K562 (cell line): ENCODE measurements at regions not wholly inside any gene's neighbourhood (a gene's known extent, or its start where the extent isn't known, plus 50 kb on each side); places are given as distances from the start of the nearest gene placed in this dataset.

Experiments
- ATAC-seq: fragments of 200-7000 bp; cut with Tn5 transposase; 3 replicates; pipeline ENCODE4 v1.9.1; 2020; ENCODE audit warnings: moderate library complexity
- BruUV-seq: library from RNA; stranded (reverse); fragments of 400-500 nt; replicated peaks from 2 replicates; lab custom pipeline; 2021; lab: Mats Ljungman, UMichigan
- CTCF ChIA-PET: fragments of 300-600 bp; formaldehyde crosslinking; extraction: SDS; loops from one replicate; lab custom pipeline; 2021; ENCODE audit warnings: low intra/inter-chr PET ratio; lab: Yijun Ruan, JAX
- POLR2A ChIA-PET: fragments of 300-600, 350-650 bp; sonication (Branson Sonifier 250); formaldehyde crosslinking; extraction: SDS; loops from one replicate; lab custom pipeline; 2021; ENCODE audit warnings: antibody characterized with exemption, inconsistent platforms; lab: Yijun Ruan, JAX
- DNase-seq, 4 experiments: peaks; one replicate each; pipeline versions ENCODE4 v3.0.0 to v3.0.0-alpha.2; 2011 to 2018; ENCODE audit warnings: low spot score in 3 of 4, mixed read lengths in 3 of 4; ENCODE audit errors: extremely low read depth in 1 of 4
- FAIRE-seq: peaks from 2 replicates; lab custom pipeline; 2011; peaks lifted over from hg19 to GRCh38; lab: Jason Lieb, UNC
- H2AFZ ChIP-seq: 2 replicates; pipeline ENCODE4 v1.6.0; 2011; ENCODE audit warnings: low read depth, low read length, control low read depth, inconsistent platforms
- H3K27ac ChIP-seq: fragments of 200-600 bp; 3 replicates; pipeline ENCODE4 v1.8.0; 2011; ENCODE audit warnings: low read depth, mild to moderate bottlenecking, control low read depth, inconsistent platforms, low read length, moderate library complexity, mixed read lengths; ENCODE audit errors: extremely low read depth
- H3K27me3 ChIP-seq, 2 experiments: fragments of 300-600 bp in 1 of 2; 2 replicates in 1 of 2; 3 replicates in 1 of 2; pipeline versions ENCODE4 v1.6.0 to v1.8.0; 2011; ENCODE audit warnings: inconsistent platforms in 2 of 2, low read length in 2 of 2, mild to moderate bottlenecking in 1 of 2, mixed read lengths in 1 of 2, moderate library complexity in 1 of 2; ENCODE audit not compliant: control insufficient read depth in 2 of 2, insufficient read depth in 2 of 2
- H3K36me3 ChIP-seq: fragments of 300-600 bp; 3 replicates; pipeline ENCODE4 v1.8.0; 2011; ENCODE audit warnings: mild to moderate bottlenecking, low read length, inconsistent platforms; ENCODE audit not compliant: control insufficient read depth, insufficient read depth
- H3K4me1 ChIP-seq, 2 experiments: fragments of 200-600 bp in 1 of 2; replicated peaks in 1 of 2; 2 replicates in 1 of 2; 3 replicates in 1 of 2; pipeline versions ENCODE4 v1.5.1 to v1.8.0; 2011; ENCODE audit warnings: inconsistent platforms in 2 of 2, low read length in 2 of 2, mild to moderate bottlenecking in 1 of 2, mixed read lengths in 1 of 2, moderate library complexity in 1 of 2; ENCODE audit not compliant: control insufficient read depth in 2 of 2, insufficient read depth in 2 of 2
- H3K4me2 ChIP-seq: 2 replicates; pipeline ENCODE4 v1.6.1; 2011; ENCODE audit warnings: low read length, control low read depth, inconsistent platforms, mixed read lengths; ENCODE audit not compliant: insufficient read depth
- H3K4me3 ChIP-seq: fragments of 200-600 bp; sonication (generic), shearing (Covaris generic); 2 replicates; pipeline ENCODE4 v1.5.1; 2016; ENCODE audit warnings: control low read depth, inconsistent platforms
- H3K79me2 ChIP-seq: fragments of 200-600 bp; 3 replicates; pipeline ENCODE4 v1.8.0; 2011; ENCODE audit warnings: low read length, inconsistent platforms; ENCODE audit not compliant: control insufficient read depth, insufficient read depth
- H3K9ac ChIP-seq, 2 experiments: 2 replicates each; pipeline versions ENCODE4 v1.6.0 to v1.6.1; 2011; ENCODE audit warnings: low read depth in 2 of 2, low read length in 2 of 2, control low read depth in 1 of 2, inconsistent platforms in 1 of 2, mild to moderate bottlenecking in 1 of 2, mixed read lengths in 1 of 2; ENCODE audit not compliant: insufficient read depth in 1 of 2
- H3K9me1 ChIP-seq: one replicate; pipeline ENCODE4 v1.6.0; 2011; ENCODE audit warnings: inconsistent platforms, mild to moderate bottlenecking, low read length, moderate library complexity; ENCODE audit not compliant: control insufficient read depth, insufficient read depth
- H3K9me3 ChIP-seq: replicated peaks from 2 replicates; pipeline ENCODE4 v1.5.1; 2011; ENCODE audit warnings: low read depth, low read length, inconsistent platforms; ENCODE audit not compliant: control insufficient read depth, insufficient read depth
- H4K20me1 ChIP-seq: replicated peaks from 2 replicates; pipeline ENCODE4 v1.6.1; 2011; ENCODE audit warnings: low read length, inconsistent platforms, mixed read lengths; ENCODE audit not compliant: control insufficient read depth, insufficient read depth
- JUND ChIP-seq, 2 experiments: IDR thresholded peaks; 2 replicates in 1 of 2; 3 replicates in 1 of 2; pipeline ENCODE4 v1.6.1; 2011; ENCODE audit warnings: borderline replicate concordance in 2 of 2, low read depth in 2 of 2, low read length in 2 of 2, improper control_type of control experiment in 1 of 2, missing biosample characterization in 1 of 2, missing genetic modification characterization in 1 of 2, missing genetic modification reagents in 1 of 2
- MAFF ChIP-seq: IDR thresholded peaks from 2 replicates; pipeline ENCODE4 v1.6.1; 2012; ENCODE audit warnings: low read length, improper control_type of control experiment
- NR4A1 ChIP-seq, 2 experiments: fragments of 250-450 bp in 1 of 2; fragments of 450-650 bp in 1 of 2; sonication (Bioruptor Pico) in 1 of 2; IDR thresholded peaks; 2 replicates each; pipeline versions ENCODE4 v1.4.0 to v1.6.1; 2016 to 2020; ENCODE audit warnings: mild to moderate bottlenecking in 2 of 2, missing compliant biosample characterization in 1 of 2, missing genetic modification characterization in 1 of 2, moderate library complexity in 1 of 2
- POLR2AphosphoS5 ChIP-seq: IDR thresholded peaks from 2 replicates; pipeline ENCODE4 v1.6.1; 2011; ENCODE audit warnings: mild to moderate bottlenecking, low read depth, low read length, moderate library complexity; ENCODE audit not compliant: control insufficient read depth, insufficient read depth
- POLR3G ChIP-seq: IDR thresholded peaks from 2 replicates; pipeline ENCODE4 v1.6.1; 2011; ENCODE audit not compliant: insufficient read length, insufficient replicate concordance; ENCODE audit errors: extremely low read depth
- RUNX1 ChIP-seq: sonication (generic); IDR thresholded peaks from 2 replicates; pipeline ENCODE4 v1.6.1; 2016; ENCODE audit warnings: antibody characterized with exemption, low read depth
- SMAD3 ChIP-seq: fragments of 450-650 bp; formaldehyde crosslinking; conservative IDR thresholded peaks from 2 replicates; pipeline ENCODE4 v1.4.0; 2020; ENCODE audit warnings: mild to moderate bottlenecking
- SRSF1 ChIP-seq: fragments of 200-400 bp; formaldehyde crosslinking; IDR thresholded peaks from 2 replicates; pipeline ENCODE4 v1.6.1; 2017; ENCODE audit warnings: mild to moderate bottlenecking, low read depth, low read length, moderate library complexity
- ZBTB8A ChIP-seq: fragments of 450-650 bp; IDR thresholded peaks from 2 replicates; pipeline ENCODE4 v1.6.1; 2018; ENCODE audit warnings: mild to moderate bottlenecking, moderate library complexity; ENCODE audit not compliant: partially characterized antibody
- ZNF124 ChIP-seq: sonication (generic); formaldehyde crosslinking; IDR thresholded peaks from 2 replicates; pipeline ENCODE4 v1.8.1; 2022; ENCODE audit warnings: missing genetic modification reagents
- ZNF3 ChIP-seq: fragments of 250-450 bp; sonication (Bioruptor Pico); IDR thresholded peaks from 2 replicates; pipeline ENCODE4 v1.5.0; 2021; ENCODE audit warnings: mild to moderate bottlenecking, moderate library complexity
- WGBS: fragments of 100-300 bp; shearing (Covaris generic); methylation state at CpG from one replicate; pipeline ENCODE4 v1.1.6; 2016; ENCODE audit warnings: low coverage, mixed read lengths; ENCODE audit not compliant: insufficient coverage; ENCODE audit errors: missing lambda C conversion rate; 5-methylcytosine and 5-hydroxymethylcytosine counted together
- in situ Hi-C: fragments of 300-500 bp; cut with MboI; formaldehyde crosslinking; loops from 4 replicates; pipeline ENCODE4 v1.15.0; 2018; ENCODE audit warnings: inconsistent platforms, mixed read lengths
- intact Hi-C: fragments of 100-400 bp; cut with micrococcal nuclease; formaldehyde crosslinking; loops from 2 replicates; pipeline ENCODE4 v1.14.2; 2022
- TF ChIP-seq, protein P1 (sequence below): fragments of 450-650 bp; IDR thresholded peaks from 2 replicates; pipeline ENCODE4 v1.6.1; 2017; ENCODE audit warnings: antibody characterized with exemption

DNA sequence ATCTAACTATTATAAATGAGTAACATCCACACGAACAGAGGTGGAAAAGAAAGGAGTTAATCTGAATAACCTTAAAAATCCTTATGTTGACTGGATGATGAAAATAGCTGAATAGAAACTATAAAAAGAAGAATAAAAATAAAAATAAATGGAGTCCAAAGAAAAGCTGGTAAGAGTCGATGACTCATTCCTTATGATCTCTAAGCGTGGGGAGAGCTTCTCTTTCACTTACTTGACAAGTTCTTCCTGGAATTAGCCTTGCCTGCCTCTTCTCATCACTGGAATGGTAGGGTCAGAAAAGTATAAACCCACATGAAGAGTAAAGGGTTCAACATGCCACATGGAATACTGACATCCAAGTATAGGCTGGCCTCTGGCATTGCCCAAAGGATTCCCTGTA lies 477.0 kb upstream of the RGMB start:
- Histone ChIP-seq H3K36me3 (no peaks in the 10 kb centered on the region), H3K27me3 (no peaks in the 10 kb centered on the region), H3K79me2 (no peaks in the 10 kb centered on the region), H4K20me1 (no peaks in the 10 kb centered on the region), H3K27ac (no peak overlapping the region), H2AFZ (no peak overlapping the region), H3K4me2 (no peak overlapping the region), H3K4me1 (no peaks in the 10 kb centered on the region), H3K9ac (no peak overlapping the region), H3K4me3 (no peak overlapping the region), H3K9me3 (no peaks in the 10 kb centered on the region), H3K9me1 (no peaks in the 10 kb centered on the region)
- ATAC-seq (no peak), DNase-seq (no peak), FAIRE-seq (no peak)
- BruUV-seq = no TSS peak
- intact Hi-C loops = no loop called here
- ChIA-PET CTCF (no interaction called here), POLR2A (no interaction called here)
- 2% methylated on average over 3 of the region's 3 CpGs for WGBS
- in situ Hi-C loops = loop anchor here (25.0 kb wide), 1 partner anchor 1366 kb away; no protein-coding TSS in a partner anchor
- TF ChIP-seq SRSF1 (no peak), SMAD3 (CRISPR knock-in tag) (no peak), JUND (IDR thresholded peaks at IDR 0.05; ENCODE audit: borderline replicate concordance, low read depth, low read length) (no peak), JUND (tag; IDR thresholded peaks at IDR 0.05; ENCODE audit: borderline replicate concordance, low read depth, low read length) (no peak), RUNX1 (no peak), ZNF3 (CRISPR knock-in tag) (no peak)

DNA sequence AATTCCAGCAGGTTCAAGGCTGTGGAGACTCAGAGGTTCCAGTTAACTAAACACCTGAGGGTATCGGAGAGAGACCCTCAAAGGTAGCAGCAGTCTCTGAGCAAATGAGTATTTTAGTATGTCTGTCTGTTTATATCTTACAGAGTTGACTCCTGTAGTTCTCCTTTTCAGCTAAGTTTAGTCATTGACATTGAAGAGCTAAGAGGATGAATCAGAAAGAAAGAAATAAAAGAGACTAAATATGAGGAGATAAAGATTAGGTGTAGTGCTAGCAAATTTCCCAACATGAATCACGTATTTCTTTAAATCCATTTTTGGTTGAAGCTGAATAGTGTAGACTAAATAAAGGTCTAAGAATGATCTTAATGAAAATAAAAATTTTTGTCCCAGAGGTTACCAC lies 474.0 kb upstream of the RGMB start:
- Histone ChIP-seq H3K27me3 (no peaks in the 10 kb centered on the region), H3K4me1 (no peaks in the 10 kb centered on the region), H3K79me2 (no peaks in the 10 kb centered on the region), H3K4me2 (no peak overlapping the region), H4K20me1 (no peaks in the 10 kb centered on the region), H2AFZ (no peak overlapping the region), H3K9ac (no peak overlapping the region), H3K36me3 (no peaks in the 10 kb centered on the region), H3K9me3 (0 out of 2 replicates have a peak, but pooled peaks cover 1% of the 10 kb centered on the region), H3K4me3 (no peak overlapping the region), H3K9me1 (no peaks in the 10 kb centered on the region), H3K27ac (no peak overlapping the region)
- intact Hi-C loops = no loop called here
- ChIA-PET CTCF (no interaction called here), POLR2A (no interaction called here)
- 0% methylated on average over 2 of the region's 2 CpGs for WGBS
- FAIRE-seq (no peak), ATAC-seq (no peak), DNase-seq (no peak)
- BruUV-seq = no TSS peak
- in situ Hi-C loops = loop anchor here (25.0 kb wide), 1 partner anchor 1363 kb away; no protein-coding TSS in a partner anchor
- no peak for TF ChIP-seq POLR2AphosphoS5
- no peak for TF ChIP-seq MAFF
- TF ChIP-seq POLR3G = no peak
- no peak for TF ChIP-seq ZNF124
- TF ChIP-seq ZBTB8A = no peak
- TF ChIP-seq, protein P1, sequence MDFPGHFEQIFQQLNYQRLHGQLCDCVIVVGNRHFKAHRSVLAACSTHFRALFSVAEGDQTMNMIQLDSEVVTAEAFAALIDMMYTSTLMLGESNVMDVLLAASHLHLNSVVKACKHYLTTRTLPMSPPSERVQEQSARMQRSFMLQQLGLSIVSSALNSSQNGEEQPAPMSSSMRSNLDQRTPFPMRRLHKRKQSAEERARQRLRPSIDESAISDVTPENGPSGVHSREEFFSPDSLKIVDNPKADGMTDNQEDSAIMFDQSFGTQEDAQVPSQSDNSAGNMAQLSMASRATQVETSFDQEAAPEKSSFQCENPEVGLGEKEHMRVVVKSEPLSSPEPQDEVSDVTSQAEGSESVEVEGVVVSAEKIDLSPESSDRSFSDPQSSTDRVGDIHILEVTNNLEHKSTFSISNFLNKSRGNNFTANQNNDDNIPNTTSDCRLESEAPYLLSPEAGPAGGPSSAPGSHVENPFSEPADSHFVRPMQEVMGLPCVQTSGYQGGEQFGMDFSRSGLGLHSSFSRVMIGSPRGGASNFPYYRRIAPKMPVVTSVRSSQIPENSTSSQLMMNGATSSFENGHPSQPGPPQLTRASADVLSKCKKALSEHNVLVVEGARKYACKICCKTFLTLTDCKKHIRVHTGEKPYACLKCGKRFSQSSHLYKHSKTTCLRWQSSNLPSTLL = no peak
- TF ChIP-seq NR4A1 (CRISPR knock-in tag; IDR thresholded peaks at IDR 0.05) = no peak
- no peak for TF ChIP-seq NR4A1 (tag; IDR thresholded peaks at IDR 0.05)
